ENCODE measurements at regions not wholly inside any gene's neighbourhood (a gene's known extent, or its start where the extent isn't known, plus 50 kb on each side); places are given as distances from the start of the nearest gene placed in this dataset.

GRCh38 chr4:180296036-180296599 is 1947.1 kb upstream of the TENM3 start:
- TF ChIP-seq ZNF274 (IDR thresholded peaks at IDR 0.05; ENCODE audit: low read depth, low read length) (no peak), YY1 (IDR thresholded peaks at IDR 0.05; ENCODE audit: insufficient read depth, insufficient read length) (no peak), SUZ12 (IDR thresholded peaks at IDR 0.05; ENCODE audit: extremely low read depth, insufficient read depth, insufficient read length) (no peak)

Measured in NT2/D1 (cell line).